ENCODE measurements at regions not wholly inside any gene's neighbourhood (a gene's known extent, or its start where the extent isn't known, plus 50 kb on each side); places are given as distances from the start of the nearest gene placed in this dataset.

DNA sequence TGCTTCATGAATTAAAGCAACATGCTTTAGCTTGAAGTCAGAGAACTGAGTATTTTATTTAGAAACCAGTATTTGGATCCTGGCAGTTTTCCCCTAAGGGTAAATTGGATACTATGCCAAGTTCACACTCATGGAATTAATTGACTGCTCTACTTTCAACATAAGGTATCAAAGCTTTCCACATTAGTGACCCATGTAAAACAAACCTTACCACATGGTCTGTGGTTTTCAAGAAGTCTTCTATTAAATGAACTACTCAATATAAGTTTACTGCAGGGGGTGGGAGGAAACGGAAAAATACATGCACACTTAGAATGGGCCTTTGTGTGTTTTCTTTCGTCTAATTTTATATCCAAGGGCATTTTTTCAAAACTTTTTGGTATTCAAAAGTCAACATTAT lies 232.0 kb upstream of the FBXL7 start:
- Histone ChIP-seq H3K4me1 (ENCODE audit: control insufficient read depth, insufficient read depth, low read length) (no peaks in the 10 kb centered on the region), H3K4me3 (no peak overlapping the region), H3K27ac (ENCODE audit: control insufficient read depth, insufficient read depth) (no peak overlapping the region), H3K27me3 (replicated peaks in 1 of 2; ENCODE audit: control insufficient read depth in 2 of 2, insufficient read depth in 2 of 2, low read length in 1 of 2) (no peaks in the 10 kb centered on the region), H4K20me1 (ENCODE audit: control insufficient read depth, insufficient read depth) (no peaks in the 10 kb centered on the region), H3K9me3 (replicated peaks; ENCODE audit: control insufficient read depth, insufficient read depth, low read length) (no peaks in the 10 kb centered on the region), H3K9ac (ENCODE audit: control insufficient read depth, insufficient read depth, low read length) (no peak overlapping the region), H3K36me3 (ENCODE audit: control insufficient read depth in 2 of 2, insufficient read depth in 2 of 2, low read length in 1 of 2) (no peaks in the 10 kb centered on the region), H3K79me2 (ENCODE audit: control insufficient read depth, insufficient read depth, low read length) (no peaks in the 10 kb centered on the region), H3K4me2 (ENCODE audit: control insufficient read depth, insufficient read depth) (no peak overlapping the region), H2AFZ (ENCODE audit: control insufficient read depth, low read depth, low read length) (no peak overlapping the region)
- ChIA-PET CTCF (no interaction called here), SMC1A (ENCODE audit: uncharacterized antibody, unreplicated experiment) (no interaction called here), RAD21 (ENCODE audit: unreplicated experiment) (no interaction called here), POLR2A (no interaction called here)
- WGBS (ENCODE audit: insufficient coverage, insufficient replicate concordance, low lambda C conversion rate, missing lambda C conversion rate): 23% methylated on average over 2 of the region's 2 CpGs
- FAIRE-seq (no peak), ATAC-seq (no peak), DNase-seq (ENCODE audit: low read depth, low spot score) (no peak)
- intact Hi-C loops (cut with micrococcal nuclease; ENCODE audit: unreplicated experiment): no loop called here
- TF ChIP-seq FOXK2 (IDR thresholded peaks at IDR 0.05): no peak
- TF ChIP-seq JUND (IDR thresholded peaks at IDR 0.05; ENCODE audit: low read depth, low read length): no peak
- BruUV-seq (replicated peaks): no TSS peak
- in situ Hi-C loops (cut with MboI): no loop called here

DNA sequence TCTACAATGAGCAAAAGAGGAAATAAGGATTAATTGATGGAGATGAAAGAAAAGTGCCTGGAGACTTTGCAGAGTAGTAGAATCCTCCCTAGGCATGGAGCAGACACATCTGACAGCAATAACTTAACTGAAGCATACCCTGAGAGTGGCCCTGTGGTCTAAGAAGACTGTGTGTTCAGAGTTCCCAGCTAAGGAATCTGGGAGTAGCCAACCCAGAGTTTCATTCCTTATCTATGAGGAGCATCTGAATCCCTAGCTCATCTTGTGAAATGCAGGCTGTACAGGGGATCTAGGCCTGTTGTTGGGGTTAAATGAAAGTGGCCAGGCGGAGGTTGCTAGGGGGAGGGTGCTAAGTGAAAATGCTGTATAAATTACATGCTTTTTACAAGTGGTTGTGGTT lies 233.1 kb upstream of the FBXL7 start:
- no TSS peak for BruUV-seq (replicated peaks)
- Histone ChIP-seq H4K20me1 (ENCODE audit: control insufficient read depth, insufficient read depth) (no peaks in the 10 kb centered on the region), H3K79me2 (ENCODE audit: control insufficient read depth, insufficient read depth, low read length) (no peaks in the 10 kb centered on the region), H3K27ac (ENCODE audit: control insufficient read depth, insufficient read depth) (no peak overlapping the region), H3K36me3 (ENCODE audit: control insufficient read depth in 2 of 2, insufficient read depth in 2 of 2, low read length in 1 of 2) (no peaks in the 10 kb centered on the region), H3K9ac (ENCODE audit: control insufficient read depth, insufficient read depth, low read length) (no peak overlapping the region), H3K27me3 (replicated peaks in 1 of 2; ENCODE audit: control insufficient read depth in 2 of 2, insufficient read depth in 2 of 2, low read length in 1 of 2) (no peaks in the 10 kb centered on the region), H3K4me1 (ENCODE audit: control insufficient read depth, insufficient read depth, low read length) (no peaks in the 10 kb centered on the region), H3K9me3 (replicated peaks; ENCODE audit: control insufficient read depth, insufficient read depth, low read length) (no peaks in the 10 kb centered on the region), H2AFZ (ENCODE audit: control insufficient read depth, low read depth, low read length) (no peak overlapping the region), H3K4me3 (no peak overlapping the region), H3K4me2 (ENCODE audit: control insufficient read depth, insufficient read depth) (no peak overlapping the region)
- no peak for ATAC-seq
- ChIA-PET SMC1A (ENCODE audit: uncharacterized antibody, unreplicated experiment) (no interaction called here), RAD21 (ENCODE audit: unreplicated experiment) (no interaction called here), CTCF (no interaction called here), POLR2A (no interaction called here)
- TF ChIP-seq MYB (IDR thresholded peaks at IDR 0.05; ENCODE audit: borderline replicate concordance, low read depth, low read length): no peak
- no peak for TF ChIP-seq BACH1 (IDR thresholded peaks at IDR 0.05; ENCODE audit: borderline replicate concordance)
- in situ Hi-C loops (cut with MboI) (no loop called here), intact Hi-C loops (cut with micrococcal nuclease; ENCODE audit: unreplicated experiment) (no loop called here)
- FAIRE-seq: no peak
- WGBS (ENCODE audit: insufficient coverage, insufficient replicate concordance, low lambda C conversion rate, missing lambda C conversion rate): 0% methylated on average over 1 of the region's 1 CpG
- DNase-seq (ENCODE audit: low read depth, low spot score): no peak
